Skeletal muscle tissue (tissue), 3 donors: ENCODE measurements at regions not wholly inside any gene's neighbourhood (a gene's known extent, or its start where the extent isn't known, plus 50 kb on each side); places are given as distances from the start of the nearest gene placed in this dataset.
A peak's percentile ranks its signal among the peaks of the same experiment; 100 is the strongest.
"Not testable (repeated sequence)": the region's sequence is repeated elsewhere in the genome, so short reads cannot be mapped to it uniquely, and the experiment has no call there.

Source experiments
- H3K27ac ChIP-seq: one replicate; pipeline ENCODE4 v1.7.0; 2013; ENCODE audit warnings: mild to moderate bottlenecking, low read depth, low read length, inconsistent platforms
- H3K27me3 ChIP-seq, 3 donors: one replicate each; pipeline ENCODE4 v1.7.0; 2013; ENCODE audit warnings: low read length in 3 of 3; ENCODE audit not compliant: control insufficient read depth in 3 of 3, insufficient read depth in 3 of 3
- H3K36me3 ChIP-seq, 3 donors: one replicate each; pipeline ENCODE4 v1.7.0; 2013; ENCODE audit warnings: low read length in 3 of 3; ENCODE audit not compliant: control insufficient read depth in 3 of 3, insufficient read depth in 3 of 3
- H3K4me1 ChIP-seq, 3 donors: one replicate each; pipeline ENCODE4 v1.7.0; 2013; ENCODE audit warnings: low read length in 3 of 3, mild to moderate bottlenecking in 3 of 3; ENCODE audit not compliant: control insufficient read depth in 3 of 3, insufficient read depth in 3 of 3
- H3K4me3 ChIP-seq, 3 donors: one replicate each; pipeline ENCODE4 v1.7.0; 2013; ENCODE audit warnings: low read length in 3 of 3
- H3K9ac ChIP-seq, 3 donors: one replicate each; pipeline ENCODE4 v1.7.0; 2013; ENCODE audit warnings: low read length in 3 of 3, mild to moderate bottlenecking in 3 of 3, moderate library complexity in 2 of 3, low read depth in 1 of 3
- H3K9me3 ChIP-seq, 3 donors: one replicate each; pipeline ENCODE4 v1.7.0; 2013; ENCODE audit warnings: low read length in 3 of 3; ENCODE audit not compliant: control insufficient read depth in 3 of 3
- donor health status: Osteomylitis.

- not testable (repeated sequence) for H3K4me1 ChIP-seq, H3K9ac ChIP-seq, H3K27ac ChIP-seq, H3K9me3 ChIP-seq, H3K4me3 ChIP-seq, H3K36me3 ChIP-seq
- H3K27me3 ChIP-seq, result peaks cover 3 to 21% (median 11%) of the 10 kb centered on the region in 3 donors
Measured at GRCh38 chr17:20840453-20840852, 202.4 kb downstream of the USP22 start.

DNA sequence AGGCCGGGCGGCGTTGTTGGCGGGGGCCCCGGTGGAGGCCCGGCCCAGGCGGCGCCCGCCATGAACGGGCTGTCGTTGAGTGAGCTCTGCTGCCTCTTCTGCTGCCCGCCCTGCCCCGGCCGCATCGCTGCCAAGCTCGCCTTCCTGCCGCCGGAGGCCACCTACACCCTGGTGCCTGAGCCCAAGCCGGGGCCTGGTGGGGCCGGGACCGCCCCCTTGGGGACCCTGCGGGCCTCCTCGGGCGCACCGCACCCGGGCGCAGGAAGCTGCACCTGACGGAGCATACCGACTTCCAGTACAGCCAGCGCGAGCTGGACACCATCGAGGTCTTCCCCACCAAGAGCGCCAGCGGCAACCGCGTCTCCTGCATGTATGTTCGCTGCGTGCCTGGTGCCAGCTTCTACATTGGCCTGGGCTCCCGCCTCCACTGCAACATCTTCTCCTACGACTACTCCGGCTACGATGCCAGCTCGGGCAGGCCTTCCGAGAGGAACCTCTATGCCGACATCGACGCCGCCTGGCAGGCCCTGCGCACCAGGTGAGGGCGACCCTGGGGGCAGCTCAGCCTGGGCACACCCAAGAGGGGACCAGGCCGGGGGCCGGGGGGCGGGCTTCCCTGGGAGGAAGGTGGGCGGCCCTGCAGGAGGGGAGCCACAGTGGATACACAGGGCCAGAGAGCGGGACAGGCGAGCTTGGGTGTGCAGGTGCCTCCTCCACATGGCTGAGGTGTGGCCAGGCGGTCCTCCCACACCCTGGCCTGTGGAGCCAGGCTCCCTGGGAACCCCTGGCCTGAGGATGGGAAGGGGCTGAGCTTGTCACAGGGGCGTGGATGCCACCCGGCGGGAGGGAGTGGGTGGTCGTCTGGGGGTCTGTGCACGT is 201.6 kb downstream of the USP22 start:
- not testable (repeated sequence) for H3K27ac ChIP-seq, H3K9ac ChIP-seq, H3K4me3 ChIP-seq, H3K9me3 ChIP-seq, H3K4me1 ChIP-seq, H3K36me3 ChIP-seq
- peaks cover 3 to 21% (median 11%) of the 10 kb centered on the region in 3 donors for H3K27me3 ChIP-seq

DNA sequence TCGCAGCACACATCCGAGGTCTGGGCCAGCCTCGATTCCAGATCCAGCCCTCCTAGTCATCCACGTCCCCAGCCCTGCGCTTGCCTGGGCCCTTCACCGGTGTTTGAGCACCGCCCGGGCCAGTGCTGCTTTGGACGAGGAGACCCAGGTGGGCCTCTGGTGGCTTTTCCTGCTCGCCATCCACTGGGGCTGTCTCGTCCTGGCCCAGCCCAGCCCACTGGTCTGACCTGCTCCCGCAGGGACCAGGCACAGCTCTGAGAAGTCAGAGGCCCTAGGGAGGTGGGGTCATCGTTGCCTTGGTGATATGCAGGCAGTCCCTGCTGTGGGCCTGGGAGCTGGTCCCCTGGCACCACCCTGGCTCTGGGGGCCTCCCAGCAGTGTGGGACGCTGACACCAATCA is 200.8 kb downstream of the USP22 start:
- H3K9ac ChIP-seq, H3K4me3 ChIP-seq, H3K27ac ChIP-seq, H3K9me3 ChIP-seq, H3K36me3 ChIP-seq, H3K4me1 ChIP-seq: not testable (repeated sequence)
- H3K27me3 ChIP-seq, result peaks cover 3 to 24% (median 11%) of the 10 kb centered on the region in 3 donors

DNA sequence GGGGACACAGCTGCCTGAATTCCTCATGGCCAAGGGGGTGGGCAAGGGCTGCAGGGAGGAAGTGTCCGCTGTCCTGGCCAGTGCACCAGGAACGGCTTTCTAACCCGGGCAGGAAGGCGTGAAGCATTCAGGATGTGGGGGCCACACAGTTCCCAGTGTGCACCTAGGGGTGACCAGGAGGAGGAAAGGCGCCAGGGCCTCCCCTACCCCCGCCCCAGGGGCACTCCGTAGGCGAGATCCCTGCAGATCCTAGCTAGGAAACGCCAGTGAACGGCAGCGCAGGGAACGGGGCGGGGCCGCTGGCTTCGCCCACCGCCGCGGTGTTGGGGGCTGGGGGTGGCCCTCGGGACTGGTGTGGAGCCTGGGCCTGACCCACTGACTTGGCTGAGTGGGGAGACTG is 199.6 kb downstream of the USP22 start:
- H3K9me3 ChIP-seq, H3K36me3 ChIP-seq, H3K4me3 ChIP-seq, H3K9ac ChIP-seq, H3K27ac ChIP-seq, H3K4me1 ChIP-seq: not testable (repeated sequence)
- peaks cover 3 to 24% (median 11%) of the 10 kb centered on the region in 3 donors for H3K27me3 ChIP-seq

GRCh38 chr17:20843799-20844553 is 198.8 kb downstream of the USP22 start:
- not testable (repeated sequence) for H3K9me3 ChIP-seq, H3K4me3 ChIP-seq
- H3K27me3 ChIP-seq, result peaks cover 3 to 24% (median 11%) of the 10 kb centered on the region in 3 donors

DNA sequence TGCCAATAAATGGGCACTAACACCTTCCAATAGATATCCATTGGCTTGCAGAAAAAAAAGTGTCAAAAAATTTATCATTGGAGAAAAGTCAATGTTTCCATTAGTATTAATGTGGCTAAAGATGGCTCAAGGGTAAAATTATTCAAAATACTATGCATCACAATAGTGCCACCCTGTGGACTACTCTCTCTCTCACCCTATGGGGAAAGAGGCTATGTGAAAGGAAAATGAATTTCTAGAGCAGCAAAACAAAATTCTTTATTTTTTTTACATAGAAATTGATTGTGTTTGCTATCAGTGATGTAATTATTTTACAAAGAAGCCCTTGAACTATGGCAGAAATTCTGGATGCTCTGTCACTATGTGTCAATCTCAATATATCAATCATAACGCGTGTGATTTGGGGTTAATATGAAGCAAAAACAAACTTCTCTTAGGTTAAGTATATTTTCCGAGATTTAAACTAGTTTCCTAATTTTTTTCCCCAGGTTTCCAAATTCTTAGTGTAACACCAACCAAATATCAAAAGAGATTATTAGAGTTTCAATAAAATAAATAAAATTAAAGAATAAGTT is 193.9 kb downstream of the USP22 start:
- Histone ChIP-seq H3K27me3 (peaks cover 16 to 27% (median 17%) of the 10 kb centered on the region in 3 donors), H3K4me1 (peaks cover 6 to 12% (median 8%) of the 10 kb centered on the region in 3 donors)
- not testable (repeated sequence) for H3K36me3 ChIP-seq, H3K4me3 ChIP-seq, H3K27ac ChIP-seq, H3K9ac ChIP-seq, H3K9me3 ChIP-seq

More at GRCh38 chr17:20843799-20844553, 198.8 kb downstream of the USP22 start:
- not testable (repeated sequence) for H3K36me3 ChIP-seq, H3K9ac ChIP-seq, H3K4me1 ChIP-seq, H3K27ac ChIP-seq

- not testable (repeated sequence) for H3K36me3 ChIP-seq, H3K9me3 ChIP-seq, H3K27ac ChIP-seq, H3K9ac ChIP-seq
- peaks cover 6 to 12% (median 8%) of the 10 kb centered on the region in 3 donors for H3K4me1 ChIP-seq
- H3K4me3 ChIP-seq, result peak overlapping the region in 2 of 3 donors; percentile 52 to 73
- peaks cover 18 to 24% (median 20%) of the 10 kb centered on the region in 3 donors for H3K27me3 ChIP-seq
Measured at GRCh38 chr17:20851591-20852238, 191.1 kb downstream of the USP22 start.

DNA sequence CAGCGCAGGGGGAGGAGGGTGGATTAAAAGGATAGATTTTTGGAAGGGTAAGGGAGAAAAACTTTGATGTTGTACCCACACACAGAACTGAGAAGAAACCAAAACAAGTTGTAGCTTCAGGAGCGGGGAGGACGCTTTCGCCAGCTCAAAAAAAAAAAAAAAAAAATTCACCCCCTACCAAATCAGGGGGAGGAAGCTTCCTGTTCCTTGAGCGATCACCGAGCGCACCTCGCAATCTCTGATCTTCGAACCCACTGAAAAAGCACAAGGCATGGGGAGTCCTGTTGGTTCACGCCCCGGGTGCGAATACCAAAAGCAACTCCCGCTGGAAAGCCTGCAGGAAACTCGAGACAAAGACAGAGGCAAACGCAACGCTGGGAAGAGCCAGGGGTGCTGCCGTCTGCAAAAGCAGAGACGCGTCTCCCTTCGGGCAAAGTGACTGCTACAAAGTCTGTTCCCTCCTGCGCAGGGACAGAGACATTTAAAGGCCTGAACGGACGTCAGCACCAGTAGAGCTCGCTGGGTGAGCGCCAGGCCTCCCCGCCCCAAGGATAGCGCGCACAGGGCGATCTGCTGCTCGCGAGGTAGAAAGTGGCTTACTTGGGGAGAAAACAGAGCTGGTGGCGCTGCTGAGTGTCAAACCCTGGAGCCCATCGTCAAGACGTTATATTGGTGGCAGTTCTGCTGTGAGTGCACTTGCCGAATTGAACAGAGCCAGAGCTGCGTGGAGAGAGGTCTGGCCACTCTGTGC is 190.4 kb downstream of the USP22 start:
- peaks cover 18 to 24% (median 20%) of the 10 kb centered on the region in 3 donors for H3K27me3 ChIP-seq
- H3K36me3 ChIP-seq, result no peaks in the 10 kb centered on the region
- no peak overlapping the region for H3K27ac ChIP-seq

GRCh38 chr17:20852990-20853370 is 189.8 kb downstream of the USP22 start:
- H3K36me3 ChIP-seq, result no peaks in the 10 kb centered on the region
- no peak overlapping the region for H3K27ac ChIP-seq
- peaks cover 18 to 24% (median 20%) of the 10 kb centered on the region in 3 donors for H3K27me3 ChIP-seq
- H3K9ac ChIP-seq, result no peak overlapping the region
- H3K9me3 ChIP-seq, result no peaks in the 10 kb centered on the region
- peaks cover 6 to 12% (median 8%) of the 10 kb centered on the region in 3 donors for H3K4me1 ChIP-seq
- H3K4me3 ChIP-seq, result peak overlapping the region in 2 of 3 donors; percentile 54 to 73

More for the DNA sequence above, 190.4 kb downstream of the USP22 start:
- H3K4me1 ChIP-seq, result peaks cover 6 to 12% (median 8%) of the 10 kb centered on the region in 3 donors
- no peaks in the 10 kb centered on the region for H3K9me3 ChIP-seq
- peak overlapping the region in 2 of 3 donors; percentile 54 to 73 for H3K4me3 ChIP-seq
- H3K9ac ChIP-seq, result peak overlapping the region in 2 of 3 donors; percentile 34 to 62
